COLO668 (cell line): ENCODE measurements at regions not wholly inside any gene's neighbourhood (a gene's known extent, or its start where the extent isn't known, plus 50 kb on each side); places are given as distances from the start of the nearest gene placed in this dataset.

Experiments used
- DNase-seq: peaks from one replicate; lab custom pipeline; 2025; ENCODE audit not compliant: unreplicated experiment; lab: John Stamatoyannopoulos, UW

DNA sequence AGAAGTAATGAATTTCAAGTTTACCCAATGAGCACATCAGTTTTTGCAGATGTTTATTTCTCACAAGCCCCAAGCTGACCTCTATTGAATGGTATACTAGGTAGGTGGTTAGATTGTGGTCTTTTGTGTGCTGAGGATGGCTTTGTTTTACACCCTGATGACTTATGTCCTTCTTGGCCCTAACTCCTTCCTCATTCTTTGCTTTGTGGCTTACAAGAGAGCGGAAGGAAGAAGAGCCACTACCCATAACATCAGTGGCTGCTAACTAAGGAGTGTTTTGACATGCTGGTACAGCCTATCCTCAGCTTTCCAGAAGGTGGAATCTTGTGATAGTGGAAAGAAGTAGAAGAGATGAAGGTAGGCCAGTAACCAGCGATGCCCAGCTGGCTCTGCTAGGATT lies 85.7 kb upstream of the NTRK2 start:
- DNase-seq = no peak

DNA sequence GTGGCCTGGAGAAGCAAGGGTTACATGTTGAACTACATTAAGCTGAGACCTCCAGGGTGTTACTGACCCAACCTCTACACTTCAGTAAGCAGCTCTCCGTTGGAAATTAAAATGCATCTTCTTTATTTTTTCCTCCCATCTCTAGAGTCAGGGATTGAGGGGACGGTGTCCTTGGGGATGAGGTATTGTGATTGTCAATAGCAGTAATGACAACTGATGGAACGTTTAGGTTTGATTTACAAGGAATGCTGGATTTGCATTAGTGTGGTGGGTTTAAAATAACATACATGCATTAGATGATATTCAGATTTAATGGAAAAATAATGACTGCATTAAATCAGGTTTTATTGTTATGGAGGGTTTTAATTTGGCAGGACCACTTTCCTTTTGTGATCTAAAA lies 82.9 kb upstream of the NTRK2 start:
- no peak for DNase-seq

DNA sequence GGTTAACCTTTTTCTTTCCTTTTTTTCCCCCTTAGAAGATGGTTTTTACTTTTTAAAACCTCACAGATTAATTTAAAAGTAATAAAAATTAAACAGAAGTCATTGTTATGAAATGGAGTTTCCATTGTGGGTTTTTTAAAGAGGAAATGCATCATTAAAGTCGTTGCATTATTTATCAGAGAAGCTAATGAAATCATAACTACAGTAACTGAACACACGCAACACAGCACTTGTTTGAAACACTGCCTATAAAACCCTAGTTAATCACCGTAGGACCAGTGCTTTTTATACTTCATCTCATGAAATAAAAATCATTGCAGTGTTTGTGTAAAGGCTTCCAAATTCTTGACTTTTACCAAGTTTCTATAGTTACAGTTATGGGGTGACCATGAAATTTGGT lies 82.4 kb upstream of the NTRK2 start:
- no peak for DNase-seq

GRCh38 chr9:84589542-84589941 lies 80.0 kb upstream of the NTRK2 start:
- DNase-seq = no peak

DNA sequence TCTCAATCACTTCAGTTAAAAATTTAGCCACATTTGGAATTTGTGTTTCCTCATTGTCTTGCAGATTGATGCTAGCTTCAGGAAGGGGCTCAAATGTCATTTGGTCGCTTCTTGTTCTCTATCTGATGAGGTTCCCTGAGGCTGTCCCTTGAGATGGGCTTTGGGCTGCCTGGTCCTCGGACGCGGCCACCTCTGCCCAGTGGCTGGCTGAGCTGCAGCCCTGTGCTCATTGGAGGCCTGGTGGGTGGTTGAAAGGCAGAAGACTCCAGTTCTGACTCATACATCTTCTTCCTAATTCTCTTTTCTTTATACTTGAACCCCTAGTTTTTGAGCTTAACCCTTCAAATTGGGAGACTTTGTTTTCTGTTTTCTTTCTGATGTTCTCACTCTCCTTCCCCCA lies 78.8 kb upstream of the NTRK2 start:
- DNase-seq = no peak

GRCh38 chr9:84592918-84593317 lies 76.6 kb upstream of the NTRK2 start:
- no peak for DNase-seq

DNA sequence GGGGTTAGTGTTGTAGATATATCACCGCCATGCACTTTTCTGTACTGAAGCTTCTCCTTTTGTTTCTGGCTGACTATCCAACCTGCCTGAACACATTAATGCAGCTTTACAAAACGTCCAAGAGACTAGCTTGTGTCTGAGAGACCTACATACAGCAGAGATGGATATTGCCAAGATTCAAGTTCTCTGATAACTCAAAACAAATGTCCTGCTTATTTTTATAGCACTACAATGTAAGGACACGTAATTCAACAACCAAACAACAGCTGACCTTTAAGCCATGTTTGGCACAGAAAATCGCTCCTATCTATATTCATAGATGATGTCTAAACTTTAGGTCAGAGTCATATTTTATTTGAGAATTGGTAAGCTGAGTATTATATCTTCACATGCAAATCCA lies 76.2 kb upstream of the NTRK2 start:
- no peak for DNase-seq

GRCh38 chr9:84597131-84597530 lies 72.4 kb upstream of the NTRK2 start:
- no peak for DNase-seq

- DNase-seq = no peak
These were observed 70.5 kb upstream of the NTRK2 start for GRCh38 chr9:84598921-84599636.

DNA sequence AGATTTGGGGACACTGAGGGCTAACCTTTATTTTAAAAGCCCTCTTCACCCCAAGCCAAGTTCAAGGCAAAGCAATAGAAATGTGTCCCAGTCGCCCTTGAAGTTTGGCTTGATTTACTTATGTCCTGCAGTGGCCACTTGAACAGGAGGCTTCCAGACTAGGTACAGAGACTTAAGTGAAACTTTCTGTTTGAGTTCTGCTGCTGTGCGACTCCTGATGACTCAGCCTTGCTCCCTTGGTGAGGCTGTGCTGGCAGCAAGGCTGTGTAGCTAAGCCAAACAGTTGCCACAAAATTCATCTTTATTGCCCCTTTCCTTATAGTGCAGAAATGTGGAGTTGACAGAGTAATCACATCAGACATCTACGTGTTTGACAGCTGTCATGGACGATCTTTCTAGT lies 68.8 kb upstream of the NTRK2 start:
- no peak for DNase-seq

DNA sequence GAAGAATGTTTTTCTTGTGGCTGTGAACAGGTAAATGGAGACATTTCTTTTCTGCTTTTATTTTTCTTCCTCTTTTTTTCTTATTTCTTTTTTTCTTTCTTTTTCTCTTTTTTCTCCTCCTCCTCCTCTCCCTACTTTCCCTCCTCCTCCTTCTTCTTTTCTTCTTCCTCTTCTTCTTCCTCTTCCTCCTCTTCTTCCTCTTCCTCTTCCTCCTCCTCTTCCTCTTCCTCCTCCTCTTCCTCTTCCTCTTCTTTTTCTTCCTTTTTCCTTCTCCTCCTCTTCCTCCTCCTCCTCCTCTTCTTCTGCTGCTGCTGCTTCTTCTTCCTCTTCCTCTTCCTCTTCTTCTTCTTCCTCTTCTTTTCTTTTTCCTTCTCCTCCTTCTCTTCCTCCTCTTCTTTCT lies 65.3 kb upstream of the NTRK2 start:
- DNase-seq = no peak

- no peak for DNase-seq
These were observed 59.8 kb upstream of the NTRK2 start for GRCh38 chr9:84609779-84610178.

DNA sequence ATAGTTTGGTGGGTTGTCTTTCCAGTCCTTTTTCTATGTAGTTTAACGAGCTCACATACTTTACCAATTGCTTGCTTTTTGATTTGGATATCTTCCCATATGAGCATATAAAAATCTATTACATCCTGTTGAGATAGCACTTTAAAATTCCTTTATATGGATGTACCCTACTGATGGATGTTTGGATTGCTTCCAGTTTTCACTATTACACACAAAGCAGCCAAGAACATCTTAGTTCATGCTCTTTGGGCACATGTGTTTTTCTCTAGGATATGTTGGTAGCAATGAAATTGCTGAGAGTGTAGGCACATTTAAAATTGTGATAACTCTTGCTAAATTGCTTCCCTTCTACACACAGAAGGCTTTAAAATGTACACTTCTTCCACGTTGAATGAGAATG lies 56.1 kb upstream of the NTRK2 start:
- DNase-seq = no peak

DNA sequence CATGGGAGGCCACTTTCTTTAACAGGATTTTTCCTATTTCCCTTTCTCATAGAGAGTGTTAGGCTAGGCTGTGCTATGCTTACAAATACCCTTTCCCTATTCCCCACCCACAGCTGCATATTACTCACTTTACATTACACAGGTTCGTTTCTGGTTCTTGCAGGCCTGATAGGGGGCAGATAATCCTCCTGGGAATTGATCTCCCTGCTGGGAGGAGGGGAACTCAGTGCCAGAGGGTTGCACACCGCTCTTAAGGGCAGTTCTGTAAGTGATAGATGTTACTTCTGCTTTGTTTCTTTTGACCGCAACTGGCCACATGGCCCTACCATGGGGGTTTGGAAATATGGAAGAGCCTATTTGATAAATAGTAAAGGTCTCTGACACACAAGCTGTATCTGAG lies 54.0 kb upstream of the NTRK2 start:
- DNase-seq = no peak

GRCh38 chr9:84617411-84618029 lies 52.0 kb upstream of the NTRK2 start:
- DNase-seq = no peak
